CMK (cell line): ENCODE measurements at regions not wholly inside any gene's neighbourhood (a gene's known extent, or its start where the extent isn't known, plus 50 kb on each side); places are given as distances from the start of the nearest gene placed in this dataset.

Experiments
- DNase-seq: peaks from one replicate; pipeline ENCODE4 v3.0.0-alpha.2; 2010; ENCODE audit warnings: low read depth

DNA sequence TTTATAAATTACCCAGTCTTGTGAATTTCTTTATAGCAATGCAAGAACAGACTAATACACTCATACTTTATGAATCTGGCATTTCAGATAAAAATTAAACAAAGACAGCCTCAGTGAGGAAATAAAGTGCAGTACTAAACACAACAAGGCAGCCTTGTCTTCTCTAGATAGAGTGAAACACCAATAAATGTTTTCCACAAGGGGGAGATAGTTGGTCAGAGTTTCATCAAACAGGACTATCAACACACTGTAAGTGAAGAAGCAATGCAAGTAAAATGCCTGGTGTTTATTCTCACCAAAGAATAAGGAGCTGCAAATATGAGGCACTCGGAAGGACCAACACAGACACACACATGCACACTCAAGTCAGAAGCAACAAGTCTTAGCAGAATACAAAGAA lies 62.8 kb downstream of the FAM9B start:
- DNase-seq, result no peak

DNA sequence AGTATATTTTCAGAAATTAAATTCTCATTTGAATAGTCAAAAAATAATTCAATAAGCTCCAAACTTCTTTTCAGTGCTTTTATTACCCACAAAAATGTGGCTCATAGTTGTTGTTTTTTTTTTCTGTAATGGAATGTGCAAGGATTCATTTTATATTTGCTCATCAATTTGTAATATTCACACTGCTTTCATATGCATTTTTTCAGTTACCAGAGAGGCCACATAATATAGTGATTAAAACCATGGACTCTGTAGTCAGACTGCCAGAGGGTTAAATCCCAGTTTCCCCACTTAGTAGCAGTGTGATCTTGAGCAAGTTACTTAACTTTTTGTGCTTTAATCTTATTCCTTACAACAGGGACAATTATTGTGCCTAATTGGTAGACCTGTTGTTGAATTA lies 64.5 kb downstream of the FAM9B start:
- no peak for DNase-seq

DNA sequence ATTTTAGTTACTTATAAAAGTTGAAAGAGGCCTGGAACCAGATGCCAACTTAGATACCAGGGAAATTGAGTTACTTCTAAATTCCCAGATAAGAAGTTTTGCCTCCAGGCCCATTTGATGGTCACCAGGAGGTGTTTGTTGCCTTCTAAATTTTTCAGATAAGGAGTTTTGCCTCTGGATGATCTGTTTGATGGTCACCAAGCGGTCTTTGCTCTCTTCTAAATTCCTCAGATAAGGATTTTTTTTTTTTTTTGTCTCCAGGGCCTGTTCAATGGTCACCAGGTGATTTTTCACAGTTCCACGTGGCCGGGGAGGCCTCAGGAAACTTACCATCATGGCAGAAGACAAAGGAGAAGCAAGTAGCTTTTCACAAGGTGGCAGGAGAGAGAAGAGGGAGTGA lies 66.5 kb downstream of the FAM9B start:
- no peak for DNase-seq

DNA sequence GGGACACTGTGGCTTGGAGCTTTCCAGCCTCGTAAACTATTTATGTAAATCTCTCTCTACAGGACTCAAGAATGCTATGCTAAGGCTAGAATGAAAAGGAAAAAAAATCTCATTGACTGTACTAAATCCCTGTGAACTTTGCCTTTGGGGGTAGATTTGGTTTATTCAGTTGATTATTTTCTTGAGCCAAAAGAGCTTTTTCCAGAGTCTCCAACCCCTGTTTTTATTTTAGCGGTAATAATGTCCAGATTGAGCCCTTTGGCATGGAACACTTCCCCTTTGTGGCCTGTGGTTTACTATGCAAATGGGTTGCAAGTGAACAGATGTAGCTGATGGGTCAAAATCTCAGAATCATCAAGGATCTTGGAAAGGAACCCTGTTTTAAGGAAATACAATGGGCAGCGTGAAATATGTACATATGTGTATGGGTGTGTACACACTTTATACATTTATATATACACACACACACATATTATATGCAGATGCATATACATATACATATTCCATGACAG lies 72.9 kb downstream of the FAM9B start:
- no peak for DNase-seq

DNA sequence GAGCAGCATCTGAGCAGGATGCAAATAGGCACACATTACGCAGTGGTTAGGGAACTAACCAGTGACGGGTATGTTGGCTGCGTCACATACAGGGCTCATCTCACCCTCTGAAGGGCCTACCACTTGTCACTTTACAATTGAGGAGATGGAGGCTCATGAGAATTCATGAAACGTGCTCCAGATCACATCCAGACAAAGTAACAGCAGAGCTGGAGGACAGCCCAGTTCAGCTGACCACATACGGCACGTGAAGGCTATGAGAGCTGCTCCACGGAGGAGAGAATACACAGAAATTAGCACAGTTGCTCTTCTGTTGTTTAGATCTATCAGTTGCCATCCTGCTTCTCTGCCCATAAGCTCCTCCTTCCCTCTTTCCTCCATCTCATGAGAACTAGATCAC lies 78.4 kb downstream of the FAM9B start:
- DNase-seq, result no peak

DNA sequence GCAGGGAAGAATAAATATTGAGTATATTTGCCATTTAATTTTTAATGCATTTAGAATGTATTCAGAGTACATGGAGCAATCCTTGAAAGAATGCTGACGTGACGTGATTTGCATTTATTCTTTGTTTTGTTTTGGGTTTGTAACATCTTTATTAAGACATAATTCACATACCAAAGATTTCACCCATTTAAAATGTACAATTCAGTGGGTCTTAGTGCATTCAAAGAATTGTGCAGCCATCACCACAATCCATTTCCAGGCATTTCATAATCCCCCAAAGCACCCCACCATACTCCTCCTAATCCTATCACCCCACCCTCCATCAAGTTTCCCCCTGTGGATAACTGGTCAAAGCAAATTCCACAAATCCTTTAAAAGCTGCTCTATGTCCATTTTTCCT lies 87.4 kb downstream of the FAM9B start:
- no peak for DNase-seq

DNA sequence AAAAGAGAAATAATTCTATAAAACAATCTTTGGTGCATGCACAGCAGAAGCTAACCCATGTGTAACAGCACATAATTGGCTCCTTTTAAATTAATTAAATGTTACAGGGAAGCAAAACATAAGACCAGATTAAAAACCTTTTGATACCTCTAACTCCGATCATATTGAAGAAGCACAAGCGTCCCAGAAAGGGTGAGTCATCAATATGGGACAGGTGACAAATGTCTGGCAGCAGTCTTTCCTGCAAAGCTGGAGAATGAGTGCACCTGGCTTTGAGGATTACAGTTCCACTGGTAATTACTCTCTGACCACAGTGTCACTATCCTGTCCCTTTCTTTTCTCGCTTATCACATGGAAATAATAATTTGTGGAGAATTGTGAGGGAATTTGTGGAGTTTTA lies 94.6 kb downstream of the FAM9B start:
- no peak for DNase-seq

DNA sequence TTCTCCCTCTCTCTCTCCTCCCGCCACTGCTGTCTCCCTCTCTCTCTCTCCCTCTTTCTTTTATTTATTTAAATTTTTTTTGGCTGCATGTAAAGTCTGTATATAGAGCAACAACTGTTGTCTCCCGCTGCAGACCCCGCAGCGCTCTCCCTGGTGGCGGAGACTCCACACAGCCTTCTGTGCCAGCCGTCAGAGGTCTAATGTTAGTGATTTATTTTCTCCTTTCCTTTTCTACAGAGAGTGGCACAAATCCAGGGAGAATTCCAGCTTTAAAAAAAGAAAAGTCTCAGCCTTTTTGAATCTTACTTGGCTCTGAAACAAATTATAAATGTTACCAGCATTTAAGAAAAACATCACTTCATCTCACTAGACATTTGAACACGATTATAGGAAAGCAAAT lies 106.2 kb downstream of the FAM9B start:
- no peak for DNase-seq

DNA sequence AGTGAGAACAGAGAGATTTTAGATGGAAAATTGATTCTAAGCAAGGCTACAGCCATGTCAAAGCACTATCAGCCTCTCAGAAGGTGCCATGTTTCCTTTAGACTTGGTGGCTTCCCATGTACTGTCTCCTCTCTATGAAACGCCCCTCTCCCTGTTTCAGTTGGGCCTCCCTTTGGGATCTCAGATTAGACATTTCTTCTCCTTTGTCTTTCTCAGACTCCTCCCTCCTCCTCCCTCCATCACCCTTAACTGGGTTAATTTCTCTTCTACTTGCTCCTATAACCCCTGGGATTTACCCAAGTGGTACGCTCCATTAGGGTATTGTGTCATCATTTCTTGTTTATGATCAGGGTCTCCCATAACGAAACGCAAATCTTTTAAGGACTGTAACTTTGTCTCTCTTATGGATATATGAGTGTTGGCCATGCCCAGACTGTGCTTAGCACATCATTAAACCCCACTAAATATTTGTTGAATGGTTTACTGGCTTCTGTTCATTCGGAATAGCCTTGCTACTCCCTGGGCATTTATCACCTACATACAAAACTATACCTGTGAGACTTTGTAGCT lies 106.8 kb downstream of the FAM9B start:
- DNase-seq, result no peak

DNA sequence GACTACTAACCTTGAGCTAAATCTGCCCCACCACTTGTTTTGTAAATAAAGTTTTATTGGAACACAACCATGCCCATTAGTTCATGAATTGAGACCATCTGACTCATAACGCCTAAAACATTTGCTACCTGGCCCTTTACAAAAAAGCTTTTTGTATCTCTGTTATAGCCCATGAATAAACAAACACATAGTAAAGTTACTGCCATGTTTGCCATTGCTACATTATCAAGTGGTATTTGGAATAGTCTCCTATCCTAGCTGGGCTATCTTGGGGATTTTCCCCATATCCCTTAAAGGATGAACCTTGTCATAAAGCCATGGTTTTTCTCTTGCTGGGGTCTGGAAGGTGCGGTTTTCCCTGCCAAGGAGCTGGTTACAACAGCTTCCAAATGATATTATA lies 112.3 kb downstream of the FAM9B start:
- DNase-seq, result no peak

DNA sequence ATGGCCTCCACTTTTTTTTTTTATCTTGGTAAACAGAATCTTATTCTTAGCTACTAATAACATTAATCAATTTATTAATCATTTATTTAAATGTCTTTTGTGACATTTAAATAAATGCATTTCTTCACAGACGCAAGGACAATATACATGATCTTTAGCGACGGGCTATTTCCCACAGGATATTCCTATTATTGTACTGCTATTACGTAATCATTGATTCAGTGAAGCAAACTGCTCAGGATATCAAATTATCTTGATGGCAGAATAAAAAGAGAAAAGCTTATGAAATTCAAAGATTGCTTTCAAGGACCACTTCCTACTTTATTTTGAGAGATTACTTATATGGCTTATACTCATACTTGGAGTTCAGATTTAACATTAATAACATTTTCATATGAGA lies 114.1 kb downstream of the FAM9B start:
- DNase-seq, result no peak

DNA sequence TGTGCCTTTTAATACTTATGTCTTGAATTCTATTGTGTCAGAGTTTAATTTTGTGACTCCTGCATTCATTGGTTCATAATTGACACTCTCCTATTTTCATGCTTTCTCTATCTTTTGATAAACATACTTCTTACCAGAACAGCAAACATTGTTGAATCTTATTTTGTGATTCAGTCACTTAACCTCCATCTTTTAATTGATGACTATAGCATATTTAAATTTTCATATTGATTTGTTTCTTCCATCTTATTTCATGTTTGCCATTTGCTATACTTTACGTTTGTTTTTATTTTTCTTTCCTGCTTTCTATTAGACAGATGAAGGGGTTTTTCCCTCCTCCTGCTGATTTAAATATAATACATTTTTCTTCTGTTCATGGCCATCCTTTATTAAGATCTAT lies 115.5 kb upstream of the FAM9A start:
- no peak for DNase-seq

DNA sequence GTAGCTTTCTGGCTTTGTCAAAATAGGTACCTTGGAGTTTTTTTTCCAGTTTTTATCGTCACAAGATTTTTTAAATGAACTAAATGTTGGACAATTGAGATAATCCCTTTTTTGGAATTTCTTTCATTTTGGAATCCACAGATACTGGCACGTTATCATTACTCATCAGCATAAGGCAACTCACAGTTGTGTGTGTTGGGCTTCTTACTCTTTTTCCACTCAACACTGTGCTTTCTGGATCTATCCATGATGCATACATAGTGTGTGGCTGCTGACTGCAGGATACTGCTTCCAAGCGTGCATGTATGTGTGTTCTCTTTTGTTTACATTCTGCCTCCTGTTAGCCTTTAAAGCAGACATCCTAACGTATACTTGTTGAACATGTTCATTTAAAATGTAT lies 113.5 kb upstream of the FAM9A start:
- DNase-seq, result no peak

DNA sequence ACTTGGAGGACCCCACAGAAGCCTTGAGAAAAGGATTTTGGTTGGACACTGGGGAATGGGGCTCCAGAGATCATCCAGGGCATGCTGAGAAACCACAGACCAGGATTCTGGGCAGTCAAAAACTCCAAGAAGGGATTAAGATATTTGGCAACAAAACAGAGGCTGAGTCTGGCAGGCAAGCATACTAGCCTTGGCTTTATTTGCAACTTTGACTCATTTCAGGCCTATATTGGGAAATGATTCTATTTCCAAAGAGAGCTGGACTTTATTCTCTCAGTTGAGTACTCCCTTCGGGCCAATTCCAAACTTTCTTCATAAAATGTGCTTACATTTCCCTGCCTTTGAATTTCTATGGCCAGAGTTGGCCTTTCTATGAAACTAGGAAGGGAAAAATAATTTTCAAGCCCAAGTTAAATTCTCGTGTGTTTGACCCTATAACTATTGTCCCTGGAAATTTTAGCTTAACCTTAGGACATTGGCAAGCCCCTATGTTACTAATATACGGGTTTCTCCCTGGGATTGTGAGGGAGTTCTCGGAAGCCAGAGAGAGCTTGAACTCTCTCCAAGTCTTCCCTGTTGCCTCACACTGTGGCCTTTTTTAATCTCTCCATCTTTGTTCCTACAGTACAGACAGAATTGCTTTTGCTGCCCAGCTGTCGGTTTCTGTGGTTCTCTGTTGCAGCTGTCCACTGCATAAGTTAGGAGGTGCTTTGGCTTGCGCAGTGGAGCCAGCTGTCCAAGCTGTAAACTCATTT lies 112.6 kb upstream of the FAM9A start:
- no peak for DNase-seq

DNA sequence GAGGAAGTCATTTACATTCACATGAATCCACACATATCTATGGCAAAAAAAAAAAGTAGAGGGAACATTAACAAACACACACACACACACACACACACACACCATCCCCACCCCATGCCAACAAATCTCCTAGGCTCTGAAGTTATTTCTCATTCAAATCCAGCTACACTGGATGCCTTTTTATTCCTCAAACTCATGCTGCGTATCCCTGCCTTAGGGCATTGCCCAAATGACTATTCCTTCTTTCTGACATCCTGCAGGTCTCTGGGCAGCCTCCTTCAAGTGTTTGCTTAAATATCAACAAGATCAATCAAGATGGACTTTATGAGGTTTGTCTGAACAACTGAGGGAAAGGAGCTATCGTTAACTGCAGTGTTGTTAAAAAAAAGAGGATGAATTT lies 106.5 kb upstream of the FAM9A start:
- DNase-seq, result no peak

DNA sequence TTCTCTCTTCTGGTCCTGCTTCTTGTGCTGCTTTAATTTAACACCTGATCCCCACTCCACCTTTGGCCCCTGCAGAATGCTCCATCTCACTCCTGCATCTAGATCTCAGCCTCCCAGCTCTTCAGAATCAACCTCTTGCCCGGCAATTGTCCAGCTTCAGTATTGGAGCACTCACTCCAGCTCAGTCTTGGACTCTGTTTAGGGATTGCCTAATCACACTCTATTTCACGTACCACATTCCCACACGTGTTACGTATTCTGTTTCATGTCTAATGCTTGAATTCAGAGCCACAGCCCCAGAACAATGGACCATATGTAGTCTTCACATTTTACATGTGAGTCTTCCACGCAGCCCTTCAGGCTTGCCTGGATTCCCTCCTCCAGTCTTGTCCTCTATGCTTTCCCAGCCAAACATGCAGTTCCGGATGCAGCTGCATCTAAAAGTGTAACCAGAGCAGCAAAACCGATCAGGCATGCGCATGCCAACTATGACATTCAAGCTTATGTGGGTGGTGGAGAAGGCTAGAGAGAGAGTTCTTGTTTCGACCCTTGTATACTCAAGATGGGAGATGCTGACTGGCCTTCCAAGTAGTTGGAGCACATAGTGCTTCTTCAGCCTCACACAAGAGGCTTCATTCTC lies 105.2 kb upstream of the FAM9A start:
- DNase-seq, result no peak

DNA sequence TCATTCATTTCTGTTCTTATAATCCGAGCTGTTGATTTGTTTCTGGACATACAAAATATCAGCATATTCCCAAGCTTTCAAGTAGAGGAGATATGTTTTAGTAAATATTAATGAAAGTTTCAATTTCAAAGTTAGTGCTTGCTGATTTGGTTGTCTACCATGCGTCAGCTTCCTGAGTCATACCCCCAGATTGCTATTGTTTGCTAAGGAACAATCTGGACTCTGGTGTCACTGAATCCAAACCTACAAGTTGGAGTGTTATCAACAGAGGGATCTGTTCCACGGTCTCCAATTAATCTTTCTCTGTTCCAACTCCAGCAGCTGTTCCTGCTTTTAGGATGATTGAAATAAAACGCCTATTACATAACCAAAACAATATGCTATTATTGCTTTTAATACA lies 96.1 kb upstream of the FAM9A start:
- no peak for DNase-seq

DNA sequence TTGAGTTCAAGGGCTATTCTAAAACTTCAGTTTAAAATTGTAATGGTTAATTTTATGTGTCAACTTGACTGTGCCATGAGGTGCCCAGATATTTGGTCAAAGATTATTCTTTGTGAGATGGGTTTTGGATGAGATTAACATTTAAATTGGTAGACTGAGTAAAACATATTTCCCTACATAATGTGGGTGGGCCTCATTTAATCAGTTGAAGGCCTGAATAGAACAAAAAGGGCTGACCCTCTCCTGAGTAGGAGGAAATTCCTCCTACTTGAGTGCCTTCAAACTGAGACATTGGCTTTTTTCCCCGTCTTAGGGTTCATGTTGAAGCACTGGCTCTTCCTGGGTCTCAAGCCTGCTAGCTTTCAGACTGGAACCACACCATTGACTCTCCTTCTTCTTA lies 89.6 kb upstream of the FAM9A start:
- DNase-seq, result no peak

DNA sequence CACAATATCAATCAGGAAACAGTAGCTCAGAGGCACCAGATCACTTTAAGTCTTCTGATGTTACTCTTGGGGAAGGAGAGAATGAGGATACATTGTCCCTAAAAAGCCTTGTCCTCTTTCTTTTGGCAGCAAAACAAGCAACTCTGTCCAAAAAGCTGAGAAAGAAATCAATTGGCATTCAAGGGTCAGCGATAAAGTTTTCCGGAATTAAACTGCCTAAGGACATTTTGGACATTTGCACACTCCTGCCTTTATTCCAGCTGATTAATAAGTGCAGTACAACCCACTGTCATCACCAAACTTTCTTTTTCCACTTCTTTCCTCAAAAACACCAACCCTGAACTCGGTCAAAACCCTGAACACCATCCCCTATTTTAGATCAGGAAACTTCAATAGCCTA lies 85.8 kb upstream of the FAM9A start:
- DNase-seq, result no peak

DNA sequence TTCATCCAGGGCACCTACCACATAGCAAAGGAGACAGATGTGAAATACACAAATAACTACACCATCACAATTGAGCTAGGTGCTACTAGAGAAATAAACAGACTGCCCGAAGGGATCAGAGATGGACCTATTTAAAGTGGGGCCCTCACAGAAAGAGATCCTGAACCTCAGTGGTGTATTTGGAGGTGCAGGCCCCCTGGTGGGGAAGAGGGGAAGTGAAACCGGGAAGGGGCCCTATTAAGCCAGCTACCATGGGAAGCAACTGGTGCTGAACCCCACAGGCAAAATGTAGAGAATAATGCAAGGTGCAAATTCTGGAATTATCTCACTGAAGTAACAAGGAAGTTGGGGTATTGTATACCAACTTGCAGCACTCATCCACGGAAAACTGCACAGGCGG lies 78.6 kb upstream of the FAM9A start:
- peak; percentile 2 for DNase-seq

DNA sequence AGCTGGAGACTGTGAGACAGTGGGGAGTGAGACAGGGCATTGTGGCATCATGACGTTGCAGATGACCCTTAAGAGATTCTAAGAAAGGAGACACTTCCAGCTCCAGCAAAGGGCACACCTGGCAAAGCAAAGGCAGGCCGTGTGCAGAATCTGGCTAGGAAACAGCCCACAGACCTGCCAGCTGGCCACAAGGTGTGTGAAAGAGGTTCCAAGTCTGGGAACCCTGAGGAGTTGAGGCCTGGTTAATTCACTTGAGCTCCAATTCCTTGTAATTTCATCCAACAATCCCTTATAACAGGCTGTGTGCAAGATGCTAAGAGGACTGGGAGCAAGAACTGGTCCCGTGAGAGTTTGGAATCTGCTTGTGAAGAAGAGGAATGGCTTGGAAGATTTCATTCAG lies 72.8 kb upstream of the FAM9A start:
- no peak for DNase-seq

DNA sequence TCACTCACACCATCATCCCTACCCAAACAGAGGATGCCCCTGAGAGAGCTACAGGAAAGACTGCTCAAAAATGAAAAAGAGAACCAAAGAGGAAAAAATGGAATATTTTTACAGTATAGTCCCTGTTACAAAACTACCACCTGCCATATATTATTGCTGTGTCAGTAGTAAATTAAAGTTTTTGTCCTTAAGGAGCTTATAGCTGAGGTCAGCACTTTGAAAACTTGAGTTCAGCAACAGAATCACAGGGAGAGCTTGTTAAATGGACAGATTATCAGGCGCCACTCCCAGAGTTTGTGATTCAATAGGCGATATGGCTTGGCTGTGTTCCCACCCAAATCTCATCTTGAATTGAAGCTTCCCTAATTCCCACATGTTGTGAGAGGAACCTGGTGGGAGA lies 71.9 kb upstream of the FAM9A start:
- DNase-seq, result no peak

DNA sequence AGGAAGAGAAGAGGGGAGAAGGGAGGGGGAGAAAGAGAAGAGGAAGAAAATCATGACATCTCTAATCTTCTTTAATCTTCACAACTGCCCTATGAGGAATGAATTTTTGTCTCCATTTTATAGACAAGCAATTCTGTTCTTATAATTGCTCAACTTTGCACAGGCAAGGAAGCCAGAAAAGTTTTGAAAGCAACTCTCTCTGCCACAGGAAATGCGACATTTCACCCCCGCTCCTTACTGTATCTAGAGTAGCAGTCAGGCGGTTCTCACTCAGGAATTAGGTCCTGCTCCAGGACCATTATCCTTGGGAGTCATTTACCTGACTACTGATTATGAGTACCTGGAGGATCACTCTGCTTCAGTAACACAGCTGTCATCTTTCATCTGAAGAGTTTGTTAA lies 69.2 kb upstream of the FAM9A start:
- DNase-seq, result no peak

DNA sequence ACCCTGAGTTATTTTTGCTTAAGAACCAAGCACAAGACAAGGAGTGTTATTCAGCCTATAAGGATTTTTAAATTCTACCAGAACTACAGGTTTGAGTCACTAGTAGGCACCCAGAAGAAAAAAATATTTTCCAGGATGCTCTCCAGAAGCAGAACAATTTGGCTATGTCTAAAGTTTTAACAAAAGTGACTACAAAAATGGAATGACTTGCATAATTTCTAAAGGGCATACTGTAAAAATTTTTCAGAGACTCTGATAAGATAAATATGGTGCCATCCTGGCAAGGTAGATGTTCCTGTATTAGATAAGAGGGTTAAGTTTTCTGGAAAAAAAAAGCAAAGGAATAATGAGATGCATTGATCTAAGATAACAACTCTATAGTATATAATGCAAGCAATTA lies 68.6 kb upstream of the FAM9A start:
- no peak for DNase-seq
